B cell (primary cell): ENCODE measurements at regions not wholly inside any gene's neighbourhood (a gene's known extent, or its start where the extent isn't known, plus 50 kb on each side); places are given as distances from the start of the nearest gene placed in this dataset.

Experiments
- ATAC-seq: fragments of 200-7000 bp; cut with Tn5 transposase; one replicate; pipeline ENCODE4 v1.10.0; 2021; ENCODE audit warnings: low read depth, mild to moderate bottlenecking, moderate number of reproducible peaks, moderate library complexity
- CTCF ChIA-PET: fragments of 350-600 bp; sonication (Branson Sonifier 250); formaldehyde crosslinking; loops from one replicate; lab custom pipeline; 2021; ENCODE audit warnings: antibody characterized with exemption, inconsistent platforms; lab: Charles Lee
- POLR2A ChIA-PET: fragments of 350-600 bp; sonication (Branson Sonifier 250); formaldehyde crosslinking; loops from one replicate; lab custom pipeline; 2021; ENCODE audit warnings: antibody characterized with exemption; lab: Charles Lee
- DNase-seq: peaks from one replicate; pipeline ENCODE4 v3.0.0; 2013
- H2AFZ ChIP-seq: 2 replicates; pipeline ENCODE4 v1.6.1; 2012; ENCODE audit warnings: mild to moderate bottlenecking, low read depth, low read length; ENCODE audit not compliant: insufficient read depth, poor library complexity, severe bottlenecking
- H3K27ac ChIP-seq, 2 donors: 1 replicate in 1 of 2; 2 replicates in 1 of 2; pipeline ENCODE4 v1.5.1; 2012 to 2013; ENCODE audit warnings: low read length in 2 of 2, mild to moderate bottlenecking in 2 of 2, moderate library complexity in 1 of 2
- H3K27me3 ChIP-seq, 4 experiments: fragments of 200-600 bp in 1 of 4; sonication (generic) in 1 of 4; replicated peaks in 1 of 4; 1 replicate in 2 of 4; 2 replicates in 2 of 4; pipeline versions ENCODE4 v1.6.1 to v1.7.0; 2013 to 2016; ENCODE audit warnings: low read length in 3 of 4, mild to moderate bottlenecking in 2 of 4, mixed read lengths in 1 of 4, moderate library complexity in 1 of 4; ENCODE audit not compliant: insufficient read depth in 4 of 4, control insufficient read depth in 3 of 4; ENCODE audit errors: control extremely low read depth in 1 of 4
- H3K36me3 ChIP-seq, 2 experiments: replicated peaks in 1 of 2; 1 replicate in 1 of 2; 2 replicates in 1 of 2; pipeline versions ENCODE4 v1.6.1 to v1.7.1; 2013; ENCODE audit warnings: low read length in 1 of 2; ENCODE audit not compliant: insufficient read depth in 2 of 2, control insufficient read depth in 1 of 2; ENCODE audit errors: control extremely low read depth in 1 of 2, extremely low read depth in 1 of 2
- H3K4me1 ChIP-seq, 2 donors: fragments of 200-600 bp in 1 of 2; sonication (generic) in 1 of 2; 1 replicate in 1 of 2; 2 replicates in 1 of 2; pipeline versions ENCODE4 v1.5.1 to v1.6.1; 2013 to 2017; ENCODE audit warnings: low read length in 2 of 2; ENCODE audit not compliant: control insufficient read depth in 2 of 2, insufficient read depth in 2 of 2
- H3K4me2 ChIP-seq: replicated peaks from 2 replicates; pipeline ENCODE3; 2012; ENCODE audit warnings: mild to moderate bottlenecking, low read depth, low read length; ENCODE audit not compliant: poor library complexity, severe bottlenecking
- H3K4me3 ChIP-seq, 5 experiments: fragments of 200-600 bp in 1 of 5; sonication (generic) in 1 of 5; 1 replicate in 3 of 5; 2 replicates in 2 of 5; pipeline versions ENCODE4 v1.5.1 to v1.7.0; 2011 to 2016; ENCODE audit warnings: low read length in 4 of 5, mild to moderate bottlenecking in 4 of 5, low read depth in 2 of 5, control low read depth in 1 of 5, moderate library complexity in 1 of 5; ENCODE audit not compliant: insufficient read depth in 1 of 5; ENCODE audit errors: control extremely low read depth in 1 of 5, extremely low read depth in 1 of 5
- H3K79me2 ChIP-seq: fragments of 200-600 bp; sonication (generic); one replicate; pipeline ENCODE4 v1.6.0; 2016; ENCODE audit warnings: low read length; ENCODE audit not compliant: control insufficient read depth, insufficient read depth
- H3K9ac ChIP-seq: fragments of 200-600 bp; sonication (generic); 2 replicates; pipeline ENCODE4 v1.6.1; 2017; ENCODE audit warnings: mild to moderate bottlenecking, low read length, moderate library complexity
- H3K9me3 ChIP-seq, 3 donors: one replicate each; pipeline versions ENCODE4 v1.6.1 to v1.7.1; 2013; ENCODE audit warnings: low read length in 2 of 3; ENCODE audit not compliant: control insufficient read depth in 2 of 3, insufficient read depth in 1 of 3; ENCODE audit errors: control extremely low read depth in 1 of 3
- H4K20me1 ChIP-seq: 2 replicates; pipeline ENCODE4 v1.6.0; 2012; ENCODE audit warnings: mild to moderate bottlenecking, low read length; ENCODE audit not compliant: insufficient read depth, control insufficient read depth, poor library complexity, severe bottlenecking
- H3K27ac Mint-ChIP-seq: one replicate; pipeline ENCODE4 v1.8.0; 2021; ENCODE audit warnings: mixed read lengths
- H3K27me3 Mint-ChIP-seq: one replicate; pipeline ENCODE4 v1.8.0; 2021; ENCODE audit warnings: mixed read lengths
- H3K4me1 Mint-ChIP-seq: one replicate; pipeline ENCODE4 v1.8.0; 2021; ENCODE audit warnings: mixed read lengths
- H3K4me3 Mint-ChIP-seq: one replicate; pipeline ENCODE4 v1.8.0; 2021; ENCODE audit warnings: mixed read lengths
- H3K9me3 Mint-ChIP-seq: one replicate; pipeline ENCODE4 v1.8.0; 2022; ENCODE audit warnings: mixed read lengths; ENCODE audit not compliant: insufficient read depth
- CTCF ChIP-seq: fragments of 200-600 bp; IDR thresholded peaks from one replicate; pipeline ENCODE4 v1.8.0; 2022; ENCODE audit warnings: antibody characterized with exemption, mild to moderate bottlenecking
- EZH2 ChIP-seq: IDR thresholded peaks from 2 replicates; pipeline ENCODE4 v1.6.1; 2012; ENCODE audit warnings: borderline replicate concordance, low read depth, mild to moderate bottlenecking, moderate library complexity, low read length; ENCODE audit not compliant: insufficient read depth, poor library complexity, severe bottlenecking
- WGBS: methylation state at CpG from one replicate; pipeline ENCODE4 v1.1.5; 2013; ENCODE audit warnings: missing lambda C conversion rate; ENCODE audit not compliant: insufficient coverage; 5-methylcytosine and 5-hydroxymethylcytosine counted together
- intact Hi-C: fragments of 100-400 bp; cut with micrococcal nuclease; formaldehyde crosslinking; loops from one replicate; pipeline ENCODE4 v1.10.0; 2022

DNA sequence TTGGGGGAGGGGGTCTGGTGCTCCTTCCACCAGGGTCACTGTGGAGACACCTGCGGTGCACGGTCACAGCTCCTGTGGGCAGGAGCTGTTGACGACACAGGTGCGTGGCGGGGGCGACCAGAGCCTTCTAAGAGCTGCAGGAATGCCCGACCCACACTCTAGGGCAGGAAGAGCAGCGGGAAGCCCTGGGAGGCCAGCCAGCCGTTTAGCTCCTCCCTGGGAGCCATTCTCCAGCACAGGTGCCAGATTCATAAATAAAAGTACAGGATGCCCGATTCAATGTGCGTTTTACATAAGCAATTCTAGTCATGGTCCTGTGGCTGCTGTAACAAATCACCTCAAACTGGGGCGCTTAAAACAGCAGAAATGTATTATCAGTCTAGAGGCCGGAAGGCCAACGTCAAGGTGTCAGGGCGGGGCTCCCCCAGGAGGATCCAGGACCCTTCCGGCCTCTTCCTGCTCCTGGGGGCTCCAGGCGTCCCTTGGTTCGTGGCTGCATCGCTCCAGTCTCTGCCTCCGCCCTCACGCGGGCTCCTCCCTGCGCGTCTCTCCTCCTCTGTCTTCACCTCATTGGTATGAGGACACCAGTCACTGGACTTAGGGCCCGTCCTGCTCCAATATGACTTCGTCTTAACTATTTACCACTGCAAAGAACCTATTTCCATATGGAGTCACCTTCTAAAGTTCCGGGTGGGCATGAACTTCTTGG, 155.4 kb downstream of the FOXL1 start:
- H3K4me3 Mint-ChIP-seq, result no peak overlapping the region
- ChIA-PET POLR2A (no interaction called here), CTCF (no interaction called here)
- no peak overlapping the region for H3K9ac ChIP-seq
- no peak overlapping the region for H3K27ac Mint-ChIP-seq
- ATAC-seq (no peak), DNase-seq (no peak)
- no peaks in the 10 kb centered on the region for H4K20me1 ChIP-seq
- no peak overlapping the region for H3K27ac ChIP-seq
- peaks cover 29% of the 10 kb centered on the region for H3K27me3 Mint-ChIP-seq
- TF ChIP-seq CTCF, result no peak
- TF ChIP-seq EZH2, result no peak
- no peak overlapping the region for H2AFZ ChIP-seq
- H3K9me3 ChIP-seq, result no peaks in the 10 kb centered on the region
- H3K27me3 ChIP-seq, result peaks cover 0 to 4% (median 0%) of the 10 kb centered on the region in 4 experiments
- WGBS, result 47% methylated on average over 25 of the region's 27 CpGs
- intact Hi-C loops, result no loop called here
- no peaks in the 10 kb centered on the region for H3K9me3 Mint-ChIP-seq
- H3K79me2 ChIP-seq, result no peaks in the 10 kb centered on the region
- H3K4me2 ChIP-seq, result no peak overlapping the region
- H3K4me3 ChIP-seq, result no peak overlapping the region
- H3K4me1 ChIP-seq, result no peaks in the 10 kb centered on the region
- H3K36me3 ChIP-seq, result no peaks in the 10 kb centered on the region
- H3K4me1 Mint-ChIP-seq, result no peaks in the 10 kb centered on the region

- no peak overlapping the region for H3K4me2 ChIP-seq
- TF ChIP-seq CTCF, result no peak
- TF ChIP-seq EZH2, result no peak
- H3K4me3 Mint-ChIP-seq, result no peak overlapping the region
- ChIA-PET CTCF (no interaction called here), POLR2A (no interaction called here)
- H2AFZ ChIP-seq, result no peak overlapping the region
- ATAC-seq (no peak), DNase-seq (no peak)
- H3K9ac ChIP-seq, result no peak overlapping the region
- no peaks in the 10 kb centered on the region for H3K9me3 Mint-ChIP-seq
- H4K20me1 ChIP-seq, result no peaks in the 10 kb centered on the region
- H3K27me3 Mint-ChIP-seq, result peaks cover 35% of the 10 kb centered on the region
- H3K4me3 ChIP-seq, result no peak overlapping the region
- H3K4me1 ChIP-seq, result no peaks in the 10 kb centered on the region
- no peaks in the 10 kb centered on the region for H3K4me1 Mint-ChIP-seq
- intact Hi-C loops, result no loop called here
- no peak overlapping the region for H3K27ac Mint-ChIP-seq
- no peaks in the 10 kb centered on the region for H3K36me3 ChIP-seq
- H3K9me3 ChIP-seq, result no peaks in the 10 kb centered on the region
- H3K27me3 ChIP-seq, result peaks cover 0 to 4% (median 0%) of the 10 kb centered on the region in 4 experiments
- 77% methylated on average over 14 of the region's 24 CpGs for WGBS
- H3K79me2 ChIP-seq, result no peaks in the 10 kb centered on the region
- no peak overlapping the region for H3K27ac ChIP-seq
Measured at GRCh38 chr16:86734543-86735460, 156.5 kb downstream of the FOXL1 start.
